HepG2 (cell line): ENCODE measurements at regions not wholly inside any gene's neighbourhood (a gene's known extent, or its start where the extent isn't known, plus 50 kb on each side); places are given as distances from the start of the nearest gene placed in this dataset.

ENCODE experiments used
- ATAC-seq: fragments of 200-7000 bp; cut with Tn5 transposase; 3 replicates; pipeline ENCODE4 v1.9.1; 2020; ENCODE audit warnings: mild to moderate bottlenecking, moderate library complexity
- BruUV-seq: library from RNA; stranded (reverse); fragments of 400-500 nt; replicated peaks from 2 replicates; lab custom pipeline; 2021; lab: Mats Ljungman, UMichigan
- CTCF ChIA-PET: fragments of 300-600 bp; formaldehyde crosslinking; extraction: SDS; loops from one replicate; lab custom pipeline; 2021; ENCODE audit warnings: low total read pairs, inconsistent platforms, low intra/inter-chr PET ratio; lab: Yijun Ruan, JAX
- POLR2A ChIA-PET: fragments of 350-600 bp; sonication (Branson Sonifier 250); formaldehyde crosslinking; loops from one replicate; lab custom pipeline; 2020; ENCODE audit warnings: antibody characterized with exemption, inconsistent platforms; lab: Yijun Ruan, JAX
- DNase-seq: peaks from one replicate; pipeline ENCODE4 v3.0.0-alpha.2; 2015; ENCODE audit warnings: low spot score
- FAIRE-seq: peaks from 3 replicates; lab custom pipeline; 2011; peaks lifted over from hg19 to GRCh38; lab: Jason Lieb, UNC
- H2AFZ ChIP-seq: one replicate; pipeline ENCODE4 v1.6.1; 2011; ENCODE audit warnings: low read length, inconsistent platforms
- H3K27ac ChIP-seq: fragments of 300-600 bp; 3 replicates; pipeline ENCODE4 v1.8.0; 2011; ENCODE audit warnings: mixed run types, mild to moderate bottlenecking, mixed read lengths, low read length, inconsistent platforms; ENCODE audit not compliant: insufficient read depth; ENCODE audit errors: extremely low read length
- H3K27me3 ChIP-seq, 2 experiments: fragments of 200-600 bp in 1 of 2; 2 replicates in 1 of 2; 3 replicates in 1 of 2; pipeline versions ENCODE4 v1.6.0 to v1.8.0; 2011; ENCODE audit warnings: low read length in 2 of 2, mild to moderate bottlenecking in 2 of 2, moderate library complexity in 2 of 2, inconsistent platforms in 1 of 2; ENCODE audit not compliant: insufficient read depth in 2 of 2, control insufficient read depth in 1 of 2
- H3K36me3 ChIP-seq, 2 experiments: fragments of 200-600 bp in 1 of 2; replicated peaks in 1 of 2; 2 replicates in 1 of 2; 3 replicates in 1 of 2; pipeline versions ENCODE4 v1.5.1 to v1.8.0; 2011; ENCODE audit warnings: low read length in 2 of 2, inconsistent platforms in 1 of 2; ENCODE audit not compliant: insufficient read depth in 2 of 2, control insufficient read depth in 1 of 2
- H3K4me1 ChIP-seq: 2 replicates; pipeline ENCODE4 v1.5.1; 2012; ENCODE audit warnings: low read length, inconsistent platforms; ENCODE audit not compliant: insufficient read depth
- H3K4me2 ChIP-seq: 2 replicates; pipeline ENCODE4 v1.6.0; 2011; ENCODE audit warnings: low read depth, low read length, inconsistent platforms
- H3K4me3 ChIP-seq, 3 experiments: fragments of 200-600 bp in 1 of 3; sonication (generic), shearing (Covaris generic) in 1 of 3; replicated peaks in 1 of 3; 2 replicates each; pipeline ENCODE4 v1.5.1; 2011 to 2016; ENCODE audit warnings: low read length in 3 of 3, inconsistent platforms in 2 of 3, low read depth in 2 of 3, mild to moderate bottlenecking in 2 of 3, control low read depth in 1 of 3, mixed read lengths in 1 of 3; ENCODE audit not compliant: insufficient read depth in 1 of 3
- H3K79me2 ChIP-seq: one replicate; pipeline ENCODE4 v1.6.1; 2011; ENCODE audit warnings: low read length, inconsistent platforms; ENCODE audit not compliant: insufficient read depth
- H3K9ac ChIP-seq: 2 replicates; pipeline ENCODE4 v1.6.0; 2011; ENCODE audit warnings: mild to moderate bottlenecking, low read depth, low read length, inconsistent platforms; ENCODE audit not compliant: insufficient read depth
- H3K9me3 ChIP-seq: 2 replicates; pipeline ENCODE4 v1.5.1; 2012; ENCODE audit warnings: mild to moderate bottlenecking, low read length
- H4K20me1 ChIP-seq: 2 replicates; pipeline ENCODE4 v1.6.0; 2011; ENCODE audit warnings: inconsistent platforms, mild to moderate bottlenecking, low read length, moderate library complexity; ENCODE audit not compliant: insufficient read depth
- DNMT3B ChIP-seq: conservative IDR thresholded peaks from 2 replicates; pipeline ENCODE4 v1.6.1; 2016; ENCODE audit warnings: missing biosample characterization, control low read depth
- RBFOX2 ChIP-seq: fragments of 200-400 bp; formaldehyde crosslinking; IDR thresholded peaks from 2 replicates; pipeline ENCODE4 v1.6.1; 2017; ENCODE audit warnings: low read depth, mild to moderate bottlenecking, low read length
- RFX1 ChIP-seq: fragments of 450-650 bp; IDR thresholded peaks from 2 replicates; pipeline ENCODE4 v1.6.1; 2017
- SYNCRIP ChIP-seq: fragments of 200-400 bp; formaldehyde crosslinking; IDR thresholded peaks from 2 replicates; pipeline ENCODE4 v1.6.1; 2018; ENCODE audit warnings: mild to moderate bottlenecking, low read depth, low read length; ENCODE audit not compliant: insufficient read depth
- ZNF282 ChIP-seq: fragments of 450-650 bp; IDR thresholded peaks from 2 replicates; pipeline ENCODE4 v1.6.1; 2018; ENCODE audit not compliant: partially characterized antibody
- ZNF468 ChIP-seq: sonication (generic); formaldehyde crosslinking; IDR thresholded peaks from 2 replicates; pipeline ENCODE4 v1.8.0; 2022; ENCODE audit warnings: mild to moderate bottlenecking, moderate library complexity, missing genetic modification reagents
- ZNF772 ChIP-seq: sonication (generic); formaldehyde crosslinking; IDR thresholded peaks from 2 replicates; pipeline ENCODE4 v1.5.0; 2020; ENCODE audit warnings: mild to moderate bottlenecking, missing genetic modification reagents
- in situ Hi-C: cut with HindIII; loops from 2 replicates; pipeline ENCODE4 v1.10.0; 2017; ENCODE audit warnings: low pct_unique_long_range_greater_than_20kb; ENCODE audit not compliant: extremely low pct_ligation_motif_present
- intact Hi-C: fragments of 100-400 bp; cut with micrococcal nuclease; formaldehyde crosslinking; loops from one replicate; pipeline ENCODE4 v1.10.0; 2022; ENCODE audit not compliant: unreplicated experiment
- TF ChIP-seq, protein P1 (sequence below): sonication (generic); formaldehyde crosslinking; IDR thresholded peaks from 2 replicates; pipeline ENCODE4 v1.5.1; 2020; ENCODE audit warnings: missing genetic modification reagents, mild to moderate bottlenecking, borderline replicate concordance
- TF ChIP-seq, protein P2 (sequence below): IDR thresholded peaks from 2 replicates; pipeline ENCODE4 v1.6.1; 2012; ENCODE audit warnings: low read length, improper control_type of control experiment
- TF ChIP-seq, protein P3 (sequence below): sonication (generic); formaldehyde crosslinking; IDR thresholded peaks from 2 replicates; pipeline ENCODE4 v1.5.0; 2020; ENCODE audit warnings: mild to moderate bottlenecking, missing genetic modification reagents, borderline replicate concordance

DNA sequence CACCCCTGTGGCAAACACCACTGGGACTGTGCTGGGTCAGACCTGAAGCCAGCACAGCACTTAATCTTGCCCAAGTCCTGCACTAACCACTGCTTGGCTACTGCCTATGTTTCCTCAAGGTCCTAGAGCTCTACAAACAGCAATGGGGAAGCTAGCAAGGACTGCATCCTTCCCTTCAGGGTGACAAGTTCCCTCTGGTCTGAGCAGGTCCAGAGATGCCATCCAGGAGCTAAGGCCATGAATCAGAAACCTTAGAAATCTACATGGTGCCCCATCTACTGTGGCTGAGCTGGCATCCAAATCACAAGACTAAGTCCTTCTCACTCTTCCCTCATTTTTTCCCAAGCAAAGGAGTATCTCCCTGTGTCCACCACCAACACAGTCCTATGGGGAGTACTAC, 239.7 kb upstream of the UGT8 start:
- H3K9ac ChIP-seq = no peak overlapping the region
- no peaks in the 10 kb centered on the region for H3K9me3 ChIP-seq
- H3K79me2 ChIP-seq = no peaks in the 10 kb centered on the region
- no peaks in the 10 kb centered on the region for H3K36me3 ChIP-seq
- no peak overlapping the region for H2AFZ ChIP-seq
- intact Hi-C loops = no loop called here
- no peaks in the 10 kb centered on the region for H3K27me3 ChIP-seq
- H3K27ac ChIP-seq = no peak overlapping the region
- POLR2A ChIA-PET = no interaction called here
- in situ Hi-C loops = no loop called here
- FAIRE-seq = no peak
- CTCF ChIA-PET = no interaction called here
- no peaks in the 10 kb centered on the region for H3K4me1 ChIP-seq
- no peak overlapping the region for H3K4me3 ChIP-seq
- no peak for ATAC-seq
- H3K4me2 ChIP-seq = no peak overlapping the region
- BruUV-seq = no TSS peak
- TF ChIP-seq ZNF468 (CRISPR knock-in tag) (no peak), SYNCRIP (no peak), ZNF772 (no peak), ZNF282 (no peak), RFX1 (no peak), DNMT3B (no peak), RBFOX2 (no peak)
- TF ChIP-seq, protein P1, sequence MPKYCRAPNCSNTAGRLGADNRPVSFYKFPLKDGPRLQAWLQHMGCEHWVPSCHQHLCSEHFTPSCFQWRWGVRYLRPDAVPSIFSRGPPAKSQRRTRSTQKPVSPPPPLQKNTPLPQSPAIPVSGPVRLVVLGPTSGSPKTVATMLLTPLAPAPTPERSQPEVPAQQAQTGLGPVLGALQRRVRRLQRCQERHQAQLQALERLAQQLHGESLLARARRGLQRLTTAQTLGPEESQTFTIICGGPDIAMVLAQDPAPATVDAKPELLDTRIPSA = no peak
- TF ChIP-seq, protein P2, sequence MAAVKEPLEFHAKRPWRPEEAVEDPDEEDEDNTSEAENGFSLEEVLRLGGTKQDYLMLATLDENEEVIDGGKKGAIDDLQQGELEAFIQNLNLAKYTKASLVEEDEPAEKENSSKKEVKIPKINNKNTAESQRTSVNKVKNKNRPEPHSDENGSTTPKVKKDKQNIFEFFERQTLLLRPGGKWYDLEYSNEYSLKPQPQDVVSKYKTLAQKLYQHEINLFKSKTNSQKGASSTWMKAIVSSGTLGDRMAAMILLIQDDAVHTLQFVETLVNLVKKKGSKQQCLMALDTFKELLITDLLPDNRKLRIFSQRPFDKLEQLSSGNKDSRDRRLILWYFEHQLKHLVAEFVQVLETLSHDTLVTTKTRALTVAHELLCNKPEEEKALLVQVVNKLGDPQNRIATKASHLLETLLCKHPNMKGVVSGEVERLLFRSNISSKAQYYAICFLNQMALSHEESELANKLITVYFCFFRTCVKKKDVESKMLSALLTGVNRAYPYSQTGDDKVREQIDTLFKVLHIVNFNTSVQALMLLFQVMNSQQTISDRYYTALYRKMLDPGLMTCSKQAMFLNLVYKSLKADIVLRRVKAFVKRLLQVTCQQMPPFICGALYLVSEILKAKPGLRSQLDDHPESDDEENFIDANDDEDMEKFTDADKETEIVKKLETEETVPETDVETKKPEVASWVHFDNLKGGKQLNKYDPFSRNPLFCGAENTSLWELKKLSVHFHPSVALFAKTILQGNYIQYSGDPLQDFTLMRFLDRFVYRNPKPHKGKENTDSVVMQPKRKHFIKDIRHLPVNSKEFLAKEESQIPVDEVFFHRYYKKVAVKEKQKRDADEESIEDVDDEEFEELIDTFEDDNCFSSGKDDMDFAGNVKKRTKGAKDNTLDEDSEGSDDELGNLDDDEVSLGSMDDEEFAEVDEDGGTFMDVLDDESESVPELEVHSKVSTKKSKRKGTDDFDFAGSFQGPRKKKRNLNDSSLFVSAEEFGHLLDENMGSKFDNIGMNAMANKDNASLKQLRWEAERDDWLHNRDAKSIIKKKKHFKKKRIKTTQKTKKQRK = no peak
- TF ChIP-seq, protein P3, sequence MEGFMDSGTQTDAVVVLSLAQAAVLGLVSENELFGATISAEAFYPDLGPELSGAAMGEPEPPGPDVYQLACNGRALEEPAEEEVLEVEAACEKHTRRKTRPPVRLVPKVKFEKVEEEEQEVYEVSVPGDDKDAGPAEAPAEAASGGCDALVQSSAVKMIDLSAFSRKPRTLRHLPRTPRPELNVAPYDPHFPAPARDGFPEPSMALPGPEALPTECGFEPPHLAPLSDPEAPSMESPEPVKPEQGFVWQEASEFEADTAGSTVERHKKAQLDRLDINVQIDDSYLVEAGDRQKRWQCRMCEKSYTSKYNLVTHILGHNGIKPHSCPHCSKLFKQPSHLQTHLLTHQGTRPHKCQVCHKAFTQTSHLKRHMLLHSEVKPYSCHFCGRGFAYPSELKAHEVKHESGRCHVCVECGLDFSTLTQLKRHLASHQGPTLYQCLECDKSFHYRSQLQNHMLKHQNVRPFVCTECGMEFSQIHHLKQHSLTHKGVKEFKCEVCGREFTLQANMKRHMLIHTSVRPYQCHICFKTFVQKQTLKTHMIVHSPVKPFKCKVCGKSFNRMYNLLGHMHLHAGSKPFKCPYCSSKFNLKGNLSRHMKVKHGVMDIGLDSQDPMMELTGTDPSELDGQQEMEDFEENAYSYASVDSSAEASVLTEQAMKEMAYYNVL (CRISPR knock-in tag) = no peak
- H4K20me1 ChIP-seq = no peaks in the 10 kb centered on the region
- DNase-seq = no peak
